Esophagus muscularis mucosa (tissue), 4 donors: ENCODE measurements at regions not wholly inside any gene's neighbourhood (a gene's known extent, or its start where the extent isn't known, plus 50 kb on each side); places are given as distances from the start of the nearest gene placed in this dataset.

Experiments used
- DNase-seq: peaks from one replicate; pipeline ENCODE4 v3.0.0-alpha.2; 2017; ENCODE audit errors: extremely low spot score
- H3K27ac ChIP-seq, 4 donors: fragments of 200-600 bp; sonication (generic); replicated peaks in 1 of 4; 1 replicate in 3 of 4; 2 replicates in 1 of 4; pipeline ENCODE4 v1.5.1; 2016 to 2019; ENCODE audit warnings: mild to moderate bottlenecking in 1 of 4
- H3K27me3 ChIP-seq, 4 donors: fragments of 200-600 bp; sonication (generic); one replicate each; pipeline versions ENCODE4 v1.5.1 to v1.6.0; 2016 to 2019
- H3K36me3 ChIP-seq, 4 donors: fragments of 200-600 bp; sonication (generic); one replicate each; pipeline ENCODE4 v1.5.1; 2016 to 2019
- H3K4me1 ChIP-seq, 4 donors: fragments of 200-600 bp; sonication (generic); one replicate each; pipeline ENCODE4 v1.5.1; 2016 to 2019
- H3K4me3 ChIP-seq, 4 donors: fragments of 200-600 bp; sonication (generic); 1 replicate in 2 of 4; 2 replicates in 2 of 4; pipeline ENCODE4 v1.5.1; 2016 to 2019; ENCODE audit warnings: mild to moderate bottlenecking in 4 of 4, moderate library complexity in 1 of 4
- H3K9me3 ChIP-seq, 4 donors: fragments of 200-600 bp; sonication (generic); 1 replicate in 3 of 4; 2 replicates in 1 of 4; pipeline ENCODE4 v1.5.1; 2016 to 2019
- CTCF ChIP-seq, 3 experiments: fragments of 200-600 bp in 2 of 3; fragments of 450-650 bp in 1 of 3; sonication (generic) in 2 of 3; IDR thresholded peaks; one replicate each; pipeline ENCODE4 v1.5.1; 2017 to 2019; ENCODE audit warnings: antibody characterized with exemption in 3 of 3, mild to moderate bottlenecking in 2 of 3, moderate library complexity in 1 of 3
- EP300 ChIP-seq: sonication (generic); formaldehyde crosslinking; IDR thresholded peaks from one replicate; pipeline ENCODE4 v1.6.1; 2017; ENCODE audit warnings: antibody characterized with exemption
- POLR2A ChIP-seq: fragments of 450-650 bp; IDR thresholded peaks from one replicate; pipeline ENCODE4 v1.6.1; 2017; ENCODE audit warnings: antibody characterized with exemption, moderate library complexity, mild to moderate bottlenecking, low read depth
- POLR2AphosphoS5 ChIP-seq, 2 donors: sonication (generic); formaldehyde crosslinking; IDR thresholded peaks; one replicate each; pipeline ENCODE4 v1.6.1; 2017; ENCODE audit warnings: antibody characterized with exemption in 2 of 2
- WGBS: methylation state at CpG from one replicate; pipeline ENCODE4 v1.1.5; 2018; 5-methylcytosine and 5-hydroxymethylcytosine counted together
- intact Hi-C: fragments of 100-400 bp; cut with DNase I; formaldehyde crosslinking; loops from one replicate; pipeline ENCODE4 v1.15.1; 2023

- DNase-seq: no peak
- H3K4me3 ChIP-seq: no peak overlapping the region
- TF ChIP-seq EP300 (no peak), POLR2AphosphoS5 (IDR thresholded peaks at IDR 0.05) (no peak), CTCF (IDR thresholded peaks at IDR 0.05) (no peak), POLR2A (no peak)
- H3K36me3 ChIP-seq: no peaks in the 10 kb centered on the region
- 93% methylated on average over 3 of the region's 3 CpGs for WGBS
- intact Hi-C loops: no loop called here
- H3K27ac ChIP-seq: peak overlapping the region in 2 of 4 donors; percentile 18 to 21
- H3K27me3 ChIP-seq: no peaks in the 10 kb centered on the region
- H3K4me1 ChIP-seq: peaks cover 13 to 27% (median 25%) of the 10 kb centered on the region in 4 donors
- no peaks in the 10 kb centered on the region for H3K9me3 ChIP-seq
These were observed 103.8 kb upstream of the BLID start for GRCh38 chr11:122219791-122220190.

GRCh38 chr11:122215244-122215992 is 99.4 kb upstream of the BLID start:
- TF ChIP-seq POLR2AphosphoS5 (IDR thresholded peaks at IDR 0.05) (peak in 1 of 2 donors; percentile 30), CTCF (IDR thresholded peaks at IDR 0.05) (peak in 2 of 3 experiments; percentile 92 to 93), EP300 (no peak), POLR2A (no peak)
- DNase-seq: no peak
- intact Hi-C loops: no loop called here
- Histone ChIP-seq H3K9me3 (no peaks in the 10 kb centered on the region), H3K4me1 (peaks cover 18 to 43% (median 31%) of the 10 kb centered on the region in 4 donors), H3K27me3 (no peaks in the 10 kb centered on the region), H3K4me3 (no peak overlapping the region), H3K36me3 (no peaks in the 10 kb centered on the region), H3K27ac (peak overlapping the region in 3 of 4 donors; percentile 4 to 38 (median 29))
- WGBS: 37% methylated on average over 9 of the region's 11 CpGs

- Histone ChIP-seq H3K4me1 (peaks cover 26 to 43% (median 31%) of the 10 kb centered on the region in 4 donors), H3K9me3 (no peaks in the 10 kb centered on the region), H3K27ac (peak overlapping the region in 3 of 4 donors; percentile 4 to 38 (median 29)), H3K27me3 (no peaks in the 10 kb centered on the region), H3K4me3 (no peak overlapping the region), H3K36me3 (no peaks in the 10 kb centered on the region)
- intact Hi-C loops: no loop called here
- no peak for DNase-seq
- 49% methylated on average over 2 of the region's 2 CpGs for WGBS
- TF ChIP-seq POLR2AphosphoS5 (IDR thresholded peaks at IDR 0.05) (no peak), CTCF (IDR thresholded peaks at IDR 0.05) (no peak), POLR2A (no peak), EP300 (no peak)
These were observed 98.6 kb upstream of the BLID start for GRCh38 chr11:122214567-122214966.

- H3K27me3 ChIP-seq: no peaks in the 10 kb centered on the region
- H3K36me3 ChIP-seq: no peaks in the 10 kb centered on the region
- DNase-seq: no peak
- intact Hi-C loops: no loop called here
- H3K27ac ChIP-seq: peak overlapping the region in 1 of 4 donors; percentile 5
- H3K4me3 ChIP-seq: no peak overlapping the region
- no peak for TF ChIP-seq POLR2AphosphoS5 (IDR thresholded peaks at IDR 0.05)
- no peak for TF ChIP-seq CTCF (IDR thresholded peaks at IDR 0.05)
- no peak for TF ChIP-seq EP300
- no peak for TF ChIP-seq POLR2A
- peaks cover 31 to 46% (median 36%) of the 10 kb centered on the region in 4 donors for H3K4me1 ChIP-seq
- no peaks in the 10 kb centered on the region for H3K9me3 ChIP-seq
These were observed 98.1 kb upstream of the BLID start for GRCh38 chr11:122214080-122214479.
